Liver (tissue), 8 donors: ENCODE measurements at regions not wholly inside any gene's neighbourhood (a gene's known extent, or its start where the extent isn't known, plus 50 kb on each side); places are given as distances from the start of the nearest gene placed in this dataset.

Source experiments
- DNase-seq: peaks from one replicate; pipeline ENCODE4 v3.0.0-alpha.2; 2017; ENCODE audit warnings: low spot score
- H3K27ac ChIP-seq, 2 donors: one replicate each; pipeline ENCODE4 v1.7.0; 2013; ENCODE audit warnings: inconsistent platforms in 2 of 2, low read length in 2 of 2, control low read depth in 1 of 2, low read depth in 1 of 2, mild to moderate bottlenecking in 1 of 2
- H3K27me3 ChIP-seq, 4 donors: one replicate each; pipeline versions ENCODE4 v1.6.1 to v1.7.0; 2013; ENCODE audit warnings: low read length in 3 of 4, inconsistent platforms in 1 of 4, mild to moderate bottlenecking in 1 of 4, moderate library complexity in 1 of 4; ENCODE audit not compliant: control insufficient read depth in 4 of 4, insufficient read depth in 4 of 4
- H3K36me3 ChIP-seq, 4 donors: one replicate each; pipeline versions ENCODE4 v1.6.1 to v1.7.0; 2013; ENCODE audit warnings: low read length in 3 of 4, mild to moderate bottlenecking in 3 of 4, low read depth in 1 of 4, moderate library complexity in 1 of 4; ENCODE audit not compliant: control insufficient read depth in 4 of 4, insufficient read depth in 3 of 4
- H3K4me1 ChIP-seq, 4 donors: one replicate each; pipeline versions ENCODE4 v1.6.1 to v1.7.0; 2013; ENCODE audit warnings: low read length in 3 of 4, mild to moderate bottlenecking in 3 of 4, moderate library complexity in 1 of 4; ENCODE audit not compliant: control insufficient read depth in 4 of 4, insufficient read depth in 4 of 4
- H3K4me3 ChIP-seq, 3 donors: one replicate each; pipeline versions ENCODE4 v1.6.1 to v1.7.0; 2013; ENCODE audit warnings: low read length in 3 of 3, control low read depth in 1 of 3, low read depth in 1 of 3, mild to moderate bottlenecking in 1 of 3
- H3K9ac ChIP-seq, 2 donors: one replicate each; pipeline ENCODE4 v1.7.0; 2013; ENCODE audit warnings: low read length in 2 of 2, mild to moderate bottlenecking in 2 of 2, moderate library complexity in 2 of 2, control low read depth in 1 of 2, low read depth in 1 of 2
- H3K9me3 ChIP-seq, 4 donors: one replicate each; pipeline versions ENCODE4 v1.6.1 to v1.7.0; 2013; ENCODE audit warnings: low read length in 3 of 4; ENCODE audit not compliant: control insufficient read depth in 4 of 4
- EGR1 ChIP-seq, 2 donors: IDR thresholded peaks; 2 replicates each; pipeline ENCODE4 v1.6.1; 2016 to 2018; ENCODE audit warnings: antibody characterized with exemption in 2 of 2, low read depth in 2 of 2
- FOXA1 ChIP-seq: IDR thresholded peaks from 2 replicates; pipeline ENCODE4 v1.6.1; 2016; ENCODE audit warnings: antibody characterized with exemption
- FOXA2 ChIP-seq: IDR thresholded peaks from 2 replicates; pipeline ENCODE4 v1.6.1; 2016; ENCODE audit warnings: antibody characterized with exemption
- GABPA ChIP-seq, 2 donors: IDR thresholded peaks in 1 of 2; conservative IDR thresholded peaks in 1 of 2; 2 replicates each; pipeline ENCODE4 v1.6.1; 2016; ENCODE audit warnings: antibody characterized with exemption in 2 of 2, mild to moderate bottlenecking in 1 of 2, moderate library complexity in 1 of 2
- HNF4A ChIP-seq, 2 donors: conservative IDR thresholded peaks; 2 replicates each; pipeline ENCODE4 v1.6.1; 2016; ENCODE audit warnings: antibody characterized with exemption in 2 of 2, mild to moderate bottlenecking in 2 of 2
- HNF4G ChIP-seq: IDR thresholded peaks from 2 replicates; pipeline ENCODE4 v1.6.1; 2016; ENCODE audit warnings: antibody characterized with exemption
- JUND ChIP-seq, 2 donors: IDR thresholded peaks; 2 replicates each; pipeline ENCODE4 v1.6.1; 2016; ENCODE audit warnings: antibody characterized with exemption in 2 of 2
- NR2F2 ChIP-seq: IDR thresholded peaks from 2 replicates; pipeline ENCODE4 v1.6.1; 2016; ENCODE audit warnings: antibody characterized with exemption
- RAD21 ChIP-seq, 2 donors: IDR thresholded peaks; 2 replicates each; pipeline ENCODE4 v1.6.1; 2016; ENCODE audit warnings: antibody characterized with exemption in 2 of 2, mild to moderate bottlenecking in 2 of 2
- RXRA ChIP-seq, 2 donors: IDR thresholded peaks; 2 replicates each; pipeline ENCODE4 v1.6.1; 2017 to 2018; ENCODE audit warnings: antibody characterized with exemption in 2 of 2, mild to moderate bottlenecking in 1 of 2
- SP1 ChIP-seq: IDR thresholded peaks from 2 replicates; pipeline ENCODE4 v1.6.1; 2018; ENCODE audit warnings: antibody characterized with exemption, mild to moderate bottlenecking
- TAF1 ChIP-seq: conservative IDR thresholded peaks from 2 replicates; pipeline ENCODE4 v1.6.1; 2016; ENCODE audit warnings: antibody characterized with exemption, mild to moderate bottlenecking
- YY1 ChIP-seq: IDR thresholded peaks from 2 replicates; pipeline ENCODE4 v1.6.1; 2016; ENCODE audit warnings: antibody characterized with exemption, mild to moderate bottlenecking
- WGBS: extraction: QIAGEN DNeasy Blood & Tissue Kit; methylation state at CpG from one replicate; pipeline ENCODE4 v1.1.7; 2013; 5-methylcytosine and 5-hydroxymethylcytosine counted together
- TF ChIP-seq, protein P1 (sequence below): IDR thresholded peaks from 2 replicates; pipeline ENCODE4 v1.6.1; 2016; ENCODE audit warnings: antibody characterized with exemption, mild to moderate bottlenecking
- TF ChIP-seq, protein P2 (sequence below): IDR thresholded peaks from 2 replicates; pipeline ENCODE4 v1.6.1; 2016; ENCODE audit warnings: antibody characterized with exemption
- TF ChIP-seq, protein P3 (sequence below): IDR thresholded peaks from 2 replicates; pipeline ENCODE4 v1.6.1; 2016; ENCODE audit warnings: antibody characterized with exemption
- TF ChIP-seq, protein P4 (sequence below): IDR thresholded peaks from 2 replicates; pipeline ENCODE4 v1.6.1; 2016; ENCODE audit warnings: antibody characterized with exemption
- TF ChIP-seq, protein P5 (sequence below): fragments of 150-350 bp; IDR thresholded peaks from 2 replicates; pipeline ENCODE4 v1.5.1; 2017; ENCODE audit warnings: improper control_type of control experiment, low read depth, low read length; ENCODE audit not compliant: missing input control
- donor health status: healthy.
- donor health status: healthy.
- donor health status: healthy.
- donor health status: healthy.
- donor health status: healthy.

DNA sequence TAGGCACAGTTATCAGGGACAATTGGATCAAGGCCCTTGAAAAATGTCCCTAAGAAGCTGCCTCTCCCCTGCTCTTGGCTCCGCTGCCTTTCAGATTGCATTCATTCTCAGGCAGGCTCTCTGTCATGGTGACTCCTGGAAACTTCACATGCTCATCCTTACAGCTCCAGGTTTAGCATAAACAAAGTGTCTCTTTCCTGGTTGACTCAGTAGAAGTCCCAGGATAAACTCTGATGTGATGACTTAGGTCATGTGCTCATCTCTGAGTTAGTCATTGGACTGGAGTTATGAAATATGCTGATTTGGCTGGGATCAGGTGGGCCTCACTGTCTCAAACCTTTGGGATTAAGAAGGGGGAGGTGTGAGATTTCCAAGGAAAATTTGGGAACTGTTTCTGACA, 243.8 kb downstream of the ZNF621 start:
- H3K4me1 ChIP-seq, result no peaks in the 10 kb centered on the region
- no peaks in the 10 kb centered on the region for H3K36me3 ChIP-seq
- no peak overlapping the region for H3K9ac ChIP-seq
- H3K27me3 ChIP-seq, result no peaks in the 10 kb centered on the region
- no peak for DNase-seq
- H3K27ac ChIP-seq, result no peak overlapping the region
- TF ChIP-seq EGR1 (IDR thresholded peaks at IDR 0.05; ENCODE audit: low read depth in 2 of 2) (no peak), HNF4G (no peak), RXRA (IDR thresholded peaks at IDR 0.05) (no peak), YY1 (no peak), HNF4A (conservative IDR thresholded peaks at IDR 0.05) (no peak), NR2F2 (no peak), FOXA2 (no peak), TAF1 (no peak), JUND (IDR thresholded peaks at IDR 0.05) (no peak), RAD21 (IDR thresholded peaks at IDR 0.05) (no peak), SP1 (no peak)
- TF ChIP-seq, protein P1, sequence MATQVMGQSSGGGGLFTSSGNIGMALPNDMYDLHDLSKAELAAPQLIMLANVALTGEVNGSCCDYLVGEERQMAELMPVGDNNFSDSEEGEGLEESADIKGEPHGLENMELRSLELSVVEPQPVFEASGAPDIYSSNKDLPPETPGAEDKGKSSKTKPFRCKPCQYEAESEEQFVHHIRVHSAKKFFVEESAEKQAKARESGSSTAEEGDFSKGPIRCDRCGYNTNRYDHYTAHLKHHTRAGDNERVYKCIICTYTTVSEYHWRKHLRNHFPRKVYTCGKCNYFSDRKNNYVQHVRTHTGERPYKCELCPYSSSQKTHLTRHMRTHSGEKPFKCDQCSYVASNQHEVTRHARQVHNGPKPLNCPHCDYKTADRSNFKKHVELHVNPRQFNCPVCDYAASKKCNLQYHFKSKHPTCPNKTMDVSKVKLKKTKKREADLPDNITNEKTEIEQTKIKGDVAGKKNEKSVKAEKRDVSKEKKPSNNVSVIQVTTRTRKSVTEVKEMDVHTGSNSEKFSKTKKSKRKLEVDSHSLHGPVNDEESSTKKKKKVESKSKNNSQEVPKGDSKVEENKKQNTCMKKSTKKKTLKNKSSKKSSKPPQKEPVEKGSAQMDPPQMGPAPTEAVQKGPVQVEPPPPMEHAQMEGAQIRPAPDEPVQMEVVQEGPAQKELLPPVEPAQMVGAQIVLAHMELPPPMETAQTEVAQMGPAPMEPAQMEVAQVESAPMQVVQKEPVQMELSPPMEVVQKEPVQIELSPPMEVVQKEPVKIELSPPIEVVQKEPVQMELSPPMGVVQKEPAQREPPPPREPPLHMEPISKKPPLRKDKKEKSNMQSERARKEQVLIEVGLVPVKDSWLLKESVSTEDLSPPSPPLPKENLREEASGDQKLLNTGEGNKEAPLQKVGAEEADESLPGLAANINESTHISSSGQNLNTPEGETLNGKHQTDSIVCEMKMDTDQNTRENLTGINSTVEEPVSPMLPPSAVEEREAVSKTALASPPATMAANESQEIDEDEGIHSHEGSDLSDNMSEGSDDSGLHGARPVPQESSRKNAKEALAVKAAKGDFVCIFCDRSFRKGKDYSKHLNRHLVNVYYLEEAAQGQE, result no peak
- TF ChIP-seq, protein P2, sequence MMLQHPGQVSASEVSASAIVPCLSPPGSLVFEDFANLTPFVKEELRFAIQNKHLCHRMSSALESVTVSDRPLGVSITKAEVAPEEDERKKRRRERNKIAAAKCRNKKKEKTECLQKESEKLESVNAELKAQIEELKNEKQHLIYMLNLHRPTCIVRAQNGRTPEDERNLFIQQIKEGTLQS, result no peak
- TF ChIP-seq, protein P3, sequence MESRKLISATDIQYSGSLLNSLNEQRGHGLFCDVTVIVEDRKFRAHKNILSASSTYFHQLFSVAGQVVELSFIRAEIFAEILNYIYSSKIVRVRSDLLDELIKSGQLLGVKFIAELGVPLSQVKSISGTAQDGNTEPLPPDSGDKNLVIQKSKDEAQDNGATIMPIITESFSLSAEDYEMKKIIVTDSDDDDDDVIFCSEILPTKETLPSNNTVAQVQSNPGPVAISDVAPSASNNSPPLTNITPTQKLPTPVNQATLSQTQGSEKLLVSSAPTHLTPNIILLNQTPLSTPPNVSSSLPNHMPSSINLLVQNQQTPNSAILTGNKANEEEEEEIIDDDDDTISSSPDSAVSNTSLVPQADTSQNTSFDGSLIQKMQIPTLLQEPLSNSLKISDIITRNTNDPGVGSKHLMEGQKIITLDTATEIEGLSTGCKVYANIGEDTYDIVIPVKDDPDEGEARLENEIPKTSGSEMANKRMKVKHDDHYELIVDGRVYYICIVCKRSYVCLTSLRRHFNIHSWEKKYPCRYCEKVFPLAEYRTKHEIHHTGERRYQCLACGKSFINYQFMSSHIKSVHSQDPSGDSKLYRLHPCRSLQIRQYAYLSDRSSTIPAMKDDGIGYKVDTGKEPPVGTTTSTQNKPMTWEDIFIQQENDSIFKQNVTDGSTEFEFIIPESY, result no peak
- TF ChIP-seq, protein P4, sequence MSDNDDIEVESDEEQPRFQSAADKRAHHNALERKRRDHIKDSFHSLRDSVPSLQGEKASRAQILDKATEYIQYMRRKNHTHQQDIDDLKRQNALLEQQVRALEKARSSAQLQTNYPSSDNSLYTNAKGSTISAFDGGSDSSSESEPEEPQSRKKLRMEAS, result no peak
- TF ChIP-seq, protein P5, sequence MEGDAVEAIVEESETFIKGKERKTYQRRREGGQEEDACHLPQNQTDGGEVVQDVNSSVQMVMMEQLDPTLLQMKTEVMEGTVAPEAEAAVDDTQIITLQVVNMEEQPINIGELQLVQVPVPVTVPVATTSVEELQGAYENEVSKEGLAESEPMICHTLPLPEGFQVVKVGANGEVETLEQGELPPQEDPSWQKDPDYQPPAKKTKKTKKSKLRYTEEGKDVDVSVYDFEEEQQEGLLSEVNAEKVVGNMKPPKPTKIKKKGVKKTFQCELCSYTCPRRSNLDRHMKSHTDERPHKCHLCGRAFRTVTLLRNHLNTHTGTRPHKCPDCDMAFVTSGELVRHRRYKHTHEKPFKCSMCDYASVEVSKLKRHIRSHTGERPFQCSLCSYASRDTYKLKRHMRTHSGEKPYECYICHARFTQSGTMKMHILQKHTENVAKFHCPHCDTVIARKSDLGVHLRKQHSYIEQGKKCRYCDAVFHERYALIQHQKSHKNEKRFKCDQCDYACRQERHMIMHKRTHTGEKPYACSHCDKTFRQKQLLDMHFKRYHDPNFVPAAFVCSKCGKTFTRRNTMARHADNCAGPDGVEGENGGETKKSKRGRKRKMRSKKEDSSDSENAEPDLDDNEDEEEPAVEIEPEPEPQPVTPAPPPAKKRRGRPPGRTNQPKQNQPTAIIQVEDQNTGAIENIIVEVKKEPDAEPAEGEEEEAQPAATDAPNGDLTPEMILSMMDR, result no peak
- no peak overlapping the region for H3K4me3 ChIP-seq
- 99% methylated on average over 1 of the region's 1 CpG for WGBS
- H3K9me3 ChIP-seq, result peaks cover 0 to 2% (median 0%) of the 10 kb centered on the region in 4 donors

DNA sequence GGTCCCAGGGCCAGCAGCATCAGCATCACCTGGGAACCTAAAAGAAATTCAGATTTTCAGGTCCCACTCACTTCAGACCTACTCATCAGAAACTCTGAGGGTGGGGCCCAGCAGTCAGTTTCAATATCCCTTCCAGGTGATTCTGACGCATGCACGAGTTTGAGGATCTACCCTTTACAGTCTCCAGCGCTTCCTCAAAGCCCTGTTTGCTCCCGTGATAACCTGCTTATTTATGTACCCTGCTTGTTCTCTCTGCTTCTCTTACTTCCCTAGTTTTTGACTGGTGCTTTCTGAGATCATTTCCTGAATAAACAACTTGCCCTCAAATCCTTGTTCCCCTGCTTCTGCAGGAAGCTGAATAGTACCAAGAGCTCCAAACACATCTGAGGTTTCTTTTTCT, 245.3 kb downstream of the ZNF621 start:
- H3K9ac ChIP-seq, result no peak overlapping the region
- no peaks in the 10 kb centered on the region for H3K9me3 ChIP-seq
- DNase-seq, result peak; percentile 3
- WGBS, result 60% methylated on average over 4 of the region's 4 CpGs
- H3K27me3 ChIP-seq, result no peaks in the 10 kb centered on the region
- no peak overlapping the region for H3K27ac ChIP-seq
- H3K4me3 ChIP-seq, result no peak overlapping the region
- no peaks in the 10 kb centered on the region for H3K36me3 ChIP-seq
- no peaks in the 10 kb centered on the region for H3K4me1 ChIP-seq
- TF ChIP-seq, protein P1, result no peak
- no peak for TF ChIP-seq HNF4A (conservative IDR thresholded peaks at IDR 0.05)
- TF ChIP-seq NR2F2, result no peak
- TF ChIP-seq, protein P2, result no peak
- no peak for TF ChIP-seq JUND (IDR thresholded peaks at IDR 0.05)
- no peak for TF ChIP-seq GABPA (IDR thresholded peaks at IDR 0.05 in 1 of 2, conservative IDR thresholded peaks at IDR 0.05 in 1 of 2)
- no peak for TF ChIP-seq YY1
- TF ChIP-seq EGR1 (IDR thresholded peaks at IDR 0.05; ENCODE audit: low read depth in 2 of 2), result no peak
- no peak for TF ChIP-seq RXRA (IDR thresholded peaks at IDR 0.05)
- no peak for TF ChIP-seq FOXA1
- TF ChIP-seq, protein P4, result no peak
- TF ChIP-seq RAD21 (IDR thresholded peaks at IDR 0.05), result no peak
- TF ChIP-seq SP1, result no peak
- no peak for TF ChIP-seq FOXA2
